Esophagus squamous epithelium (tissue), 5 donors: ENCODE measurements at regions not wholly inside any gene's neighbourhood (a gene's known extent, or its start where the extent isn't known, plus 50 kb on each side); places are given as distances from the start of the nearest gene placed in this dataset.
"Not testable (repeated sequence)": the region's sequence is repeated elsewhere in the genome, so short reads cannot be mapped to it uniquely, and the experiment has no call there.

Experiments
- DNase-seq: peaks from one replicate; lab custom pipeline; 2025; lab: John Stamatoyannopoulos, UW
- H3K27ac ChIP-seq, 4 donors: fragments of 200-600 bp; sonication (generic); one replicate each; pipeline ENCODE4 v1.5.1; 2016 to 2019; ENCODE audit warnings: mild to moderate bottlenecking in 1 of 4
- H3K27me3 ChIP-seq, 4 donors: fragments of 200-600 bp; sonication (generic); 1 replicate in 3 of 4; 2 replicates in 1 of 4; pipeline versions ENCODE4 v1.5.1 to v1.6.0; 2017 to 2021; ENCODE audit warnings: antibody characterized with exemption in 1 of 4
- H3K36me3 ChIP-seq, 3 donors: fragments of 200-600 bp; sonication (generic); one replicate each; pipeline ENCODE4 v1.5.1; 2016 to 2019
- H3K4me1 ChIP-seq, 3 donors: fragments of 200-600 bp; sonication (generic); one replicate each; pipeline ENCODE4 v1.5.1; 2017 to 2019
- H3K4me3 ChIP-seq, 4 donors: fragments of 200-600 bp; sonication (generic); 1 replicate in 3 of 4; 2 replicates in 1 of 4; pipeline ENCODE4 v1.5.1; 2016 to 2019; ENCODE audit warnings: mild to moderate bottlenecking in 2 of 4, moderate library complexity in 1 of 4
- H3K9me3 ChIP-seq, 3 donors: fragments of 200-600 bp; sonication (generic); one replicate each; pipeline ENCODE4 v1.5.1; 2016 to 2019
- POLR2A ChIP-seq, 4 donors: fragments of 450-650 bp; IDR thresholded peaks; one replicate each; pipeline ENCODE4 v1.6.1; 2017; ENCODE audit warnings: antibody characterized with exemption in 4 of 4, mild to moderate bottlenecking in 4 of 4, moderate library complexity in 3 of 4
- WGBS, 2 donors: methylation state at CpG; one replicate each; pipeline ENCODE4 v1.1.5; 2018; 5-methylcytosine and 5-hydroxymethylcytosine counted together
- intact Hi-C: fragments of 100-400 bp; cut with DNase I; formaldehyde crosslinking; loops from one replicate; pipeline ENCODE4 v1.15.0; 2022
- TF ChIP-seq, protein P1 (sequence below), 6 experiments: fragments of 450-650 bp in 4 of 6; fragments of 200-600 bp in 2 of 6; sonication (generic) in 2 of 6; IDR thresholded peaks; one replicate each; pipeline ENCODE4 v1.5.1; 2016 to 2019; ENCODE audit warnings: antibody characterized with exemption in 6 of 6, mild to moderate bottlenecking in 4 of 6, moderate library complexity in 4 of 6
- donor health status: DM: yes; HTN: yes; CAD: no.

DNA sequence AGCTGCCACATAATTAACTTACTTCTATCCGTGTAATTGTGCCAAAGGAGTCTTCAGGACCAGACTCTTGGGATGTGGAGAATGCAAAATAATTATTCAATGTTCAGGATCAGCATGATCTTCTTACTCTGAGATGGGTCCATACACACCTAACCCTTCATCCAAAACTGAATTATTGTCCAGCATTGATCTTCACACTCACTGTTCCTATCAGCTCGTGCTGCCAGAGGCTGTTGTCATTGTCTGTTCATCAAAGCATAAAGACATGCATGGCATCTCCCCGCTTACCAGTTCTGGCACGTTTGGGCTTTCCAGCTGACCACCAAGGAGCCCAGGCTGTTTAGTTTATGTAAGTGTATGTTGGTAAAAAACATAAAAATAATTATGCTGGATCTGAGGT lies 1090.7 kb downstream of the DNAJB9 start:
- WGBS, 2 donors = 53 to 60% methylated on average over 4 of the region's 4 CpGs
- Histone ChIP-seq H3K27me3 (no peaks in the 10 kb centered on the region), H3K36me3 (no peaks in the 10 kb centered on the region), H3K4me1 (no peaks in the 10 kb centered on the region), H3K9me3 (no peaks in the 10 kb centered on the region), H3K27ac (no peak overlapping the region), H3K4me3 (no peak overlapping the region)
- DNase-seq = no peak
- no peak for TF ChIP-seq POLR2A (IDR thresholded peaks at IDR 0.05)
- TF ChIP-seq, protein P1, sequence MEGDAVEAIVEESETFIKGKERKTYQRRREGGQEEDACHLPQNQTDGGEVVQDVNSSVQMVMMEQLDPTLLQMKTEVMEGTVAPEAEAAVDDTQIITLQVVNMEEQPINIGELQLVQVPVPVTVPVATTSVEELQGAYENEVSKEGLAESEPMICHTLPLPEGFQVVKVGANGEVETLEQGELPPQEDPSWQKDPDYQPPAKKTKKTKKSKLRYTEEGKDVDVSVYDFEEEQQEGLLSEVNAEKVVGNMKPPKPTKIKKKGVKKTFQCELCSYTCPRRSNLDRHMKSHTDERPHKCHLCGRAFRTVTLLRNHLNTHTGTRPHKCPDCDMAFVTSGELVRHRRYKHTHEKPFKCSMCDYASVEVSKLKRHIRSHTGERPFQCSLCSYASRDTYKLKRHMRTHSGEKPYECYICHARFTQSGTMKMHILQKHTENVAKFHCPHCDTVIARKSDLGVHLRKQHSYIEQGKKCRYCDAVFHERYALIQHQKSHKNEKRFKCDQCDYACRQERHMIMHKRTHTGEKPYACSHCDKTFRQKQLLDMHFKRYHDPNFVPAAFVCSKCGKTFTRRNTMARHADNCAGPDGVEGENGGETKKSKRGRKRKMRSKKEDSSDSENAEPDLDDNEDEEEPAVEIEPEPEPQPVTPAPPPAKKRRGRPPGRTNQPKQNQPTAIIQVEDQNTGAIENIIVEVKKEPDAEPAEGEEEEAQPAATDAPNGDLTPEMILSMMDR (IDR thresholded peaks at IDR 0.05) = no peak
- intact Hi-C loops = no loop called here

DNA sequence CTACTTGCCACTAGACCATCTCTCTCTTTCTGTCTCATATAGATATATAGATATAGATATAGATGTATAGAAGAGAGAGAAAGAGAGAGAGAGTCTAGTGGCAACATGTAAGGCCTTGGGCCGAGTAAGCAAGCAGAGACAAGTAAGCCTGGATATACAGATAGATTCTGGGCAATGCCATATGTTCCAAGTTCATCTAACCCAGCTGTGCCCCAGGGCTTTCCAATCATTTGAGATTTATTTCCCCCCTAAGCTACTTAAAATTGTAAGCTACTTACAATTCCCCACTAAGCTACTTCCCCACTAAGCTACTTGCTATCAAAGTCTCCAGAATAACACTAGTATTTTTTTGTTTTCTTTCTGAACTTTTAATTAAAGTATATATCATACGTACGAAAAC lies 1094.1 kb downstream of the DNAJB9 start:
- DNase-seq = no peak

DNA sequence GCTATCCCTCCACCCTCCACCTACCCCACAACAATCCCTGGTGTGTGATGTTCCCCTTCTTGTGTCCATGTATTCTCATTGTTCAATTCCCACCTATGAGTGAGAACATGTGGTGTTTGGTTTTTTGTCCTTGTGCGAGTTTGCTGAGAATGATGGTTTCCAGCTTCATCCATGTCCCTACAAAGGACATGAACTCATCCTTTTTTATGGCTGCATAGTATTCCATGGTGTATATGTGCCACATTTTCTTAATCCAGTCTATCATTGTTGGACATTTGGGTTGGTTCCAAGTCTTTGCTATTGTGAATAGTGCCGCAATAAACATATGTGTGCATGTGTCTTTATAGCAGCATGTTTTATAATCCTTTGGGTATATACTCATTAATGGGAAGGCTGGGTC lies 1117.6 kb downstream of the DNAJB9 start:
- intact Hi-C loops, H3K27me3 ChIP-seq, H3K36me3 ChIP-seq, H3K9me3 ChIP-seq, H3K27ac ChIP-seq, DNase-seq, H3K4me1 ChIP-seq, H3K4me3 ChIP-seq: not testable (repeated sequence)
- WGBS, 2 donors = 89 to 97% methylated on average over 2 of the region's 2 CpGs

More for the DNA sequence above, 1094.1 kb downstream of the DNAJB9 start:
- Histone ChIP-seq H3K9me3 (no peaks in the 10 kb centered on the region), H3K27ac (no peak overlapping the region), H3K27me3 (no peaks in the 10 kb centered on the region), H3K4me3 (no peak overlapping the region), H3K4me1 (no peaks in the 10 kb centered on the region), H3K36me3 (no peaks in the 10 kb centered on the region)
- TF ChIP-seq, protein P1 (IDR thresholded peaks at IDR 0.05) = no peak
- no peak for TF ChIP-seq POLR2A (IDR thresholded peaks at IDR 0.05)
- intact Hi-C loops = no loop called here
- WGBS, 2 donors = 55 to 83% methylated on average over 3 of the region's 3 CpGs

DNA sequence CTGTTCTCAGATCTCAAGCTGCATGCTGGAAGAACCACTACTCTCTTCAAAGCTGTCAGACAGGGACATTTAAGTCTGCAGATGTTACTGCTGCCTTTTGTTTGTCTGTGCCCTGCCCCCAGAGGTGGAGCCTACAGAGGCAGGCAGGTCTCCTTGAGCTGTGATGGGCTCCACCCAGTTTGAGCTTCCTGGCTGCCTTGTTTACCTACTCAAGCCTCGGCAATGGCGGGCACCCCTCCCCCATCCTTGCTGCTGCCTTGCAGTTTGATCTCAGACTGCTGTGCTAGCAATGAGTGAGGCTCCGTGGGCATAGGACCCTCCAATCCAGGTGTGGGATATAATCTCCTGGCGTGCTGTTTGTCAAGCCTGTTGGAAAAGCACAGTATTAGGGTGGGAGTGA lies 1122.9 kb downstream of the DNAJB9 start:
- H3K4me3 ChIP-seq, H3K36me3 ChIP-seq, H3K9me3 ChIP-seq, H3K27ac ChIP-seq, H3K4me1 ChIP-seq, H3K27me3 ChIP-seq, intact Hi-C loops, DNase-seq: not testable (repeated sequence)
- 73% methylated on average over 4 of the region's 4 CpGs; no CpG with 5 or more reads in 1 of the 2 donors for WGBS, 2 donors

DNA sequence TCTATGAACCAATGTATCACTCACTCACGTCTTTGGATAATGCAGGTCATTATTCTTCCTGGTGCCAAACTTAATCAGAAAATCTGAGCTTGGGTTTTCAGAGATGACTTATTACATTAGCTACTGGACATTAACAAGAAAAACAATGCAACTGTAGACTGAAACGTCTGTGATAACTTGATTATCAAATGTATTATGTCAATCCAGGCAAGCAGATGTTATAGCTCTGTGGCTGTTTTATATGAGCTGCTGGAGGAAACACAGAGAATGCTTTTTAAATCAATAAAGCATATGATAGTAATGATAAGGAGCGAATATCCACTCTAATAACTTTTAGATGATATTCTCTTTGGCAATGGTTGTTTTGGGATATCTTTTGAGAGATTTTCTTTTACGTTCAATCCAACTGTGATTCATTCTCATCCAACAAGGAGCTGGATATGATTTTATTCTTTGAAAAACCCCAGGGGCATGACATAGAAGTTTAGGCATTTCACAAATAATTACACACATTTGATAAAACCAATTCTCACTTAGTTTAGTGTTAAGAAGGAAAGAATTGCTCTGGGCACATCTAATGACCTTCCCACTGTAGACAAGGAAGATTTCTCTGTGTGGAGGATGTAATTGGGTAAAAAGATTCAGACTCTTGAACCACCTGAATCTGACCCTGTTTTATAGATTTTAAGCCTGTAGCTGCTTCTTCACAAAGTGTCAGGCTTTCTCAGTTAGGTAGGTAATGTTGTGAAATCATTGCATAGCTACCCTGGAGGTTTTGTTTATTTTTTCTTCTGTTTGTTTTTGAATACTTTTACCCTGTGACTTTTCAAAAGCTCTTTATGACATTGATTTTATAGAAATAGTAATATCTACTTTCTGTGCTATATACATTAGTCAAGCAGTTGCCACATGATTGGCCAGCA lies 1124.7 kb downstream of the DNAJB9 start:
- Histone ChIP-seq H3K9me3 (peaks cover 0 to 3% (median 0%) of the 10 kb centered on the region in 3 donors), H3K4me1 (no peaks in the 10 kb centered on the region), H3K27ac (no peak overlapping the region), H3K36me3 (no peaks in the 10 kb centered on the region), H3K27me3 (no peaks in the 10 kb centered on the region), H3K4me3 (no peak overlapping the region)
- no peak for TF ChIP-seq POLR2A (IDR thresholded peaks at IDR 0.05)
- TF ChIP-seq, protein P1 (IDR thresholded peaks at IDR 0.05) = no peak
- 41 to 56% methylated on average over 4 of the region's 4 CpGs for WGBS, 2 donors
- no peak for DNase-seq
- intact Hi-C loops = no loop called here

DNA sequence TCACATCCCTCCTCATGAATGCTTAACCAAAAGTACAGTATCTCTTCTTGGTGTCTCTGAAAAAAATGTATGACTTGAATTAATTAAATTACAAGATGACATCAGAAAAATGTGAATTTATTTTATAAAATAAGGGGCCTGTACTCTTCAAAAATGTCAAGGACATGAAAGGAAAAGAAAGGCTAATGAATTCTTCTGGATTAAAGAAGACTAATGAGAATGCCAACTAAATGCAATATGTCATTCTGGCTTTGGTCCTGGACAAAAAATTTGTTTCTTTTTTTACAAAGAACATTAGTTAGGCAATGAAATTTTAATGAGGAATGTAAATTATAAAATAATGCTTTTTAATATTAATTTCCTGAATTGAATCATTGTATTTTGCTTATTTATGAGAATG lies 1125.7 kb downstream of the DNAJB9 start:
- Histone ChIP-seq H3K27ac (no peak overlapping the region), H3K9me3 (peaks cover 0 to 3% (median 0%) of the 10 kb centered on the region in 3 donors), H3K36me3 (no peaks in the 10 kb centered on the region), H3K4me1 (no peaks in the 10 kb centered on the region), H3K4me3 (no peak overlapping the region), H3K27me3 (no peaks in the 10 kb centered on the region)
- DNase-seq = no peak
- intact Hi-C loops = no loop called here
- no peak for TF ChIP-seq POLR2A (IDR thresholded peaks at IDR 0.05)
- TF ChIP-seq, protein P1 (IDR thresholded peaks at IDR 0.05) = no peak
